AG09319 (cell line): ENCODE measurements at regions not wholly inside any gene's neighbourhood (a gene's known extent, or its start where the extent isn't known, plus 50 kb on each side); places are given as distances from the start of the nearest gene placed in this dataset.

Experiments used
- DNase-seq: peaks from one replicate; pipeline ENCODE4 v3.0.0-alpha.2; 2010; ENCODE audit warnings: low read depth; ENCODE audit errors: extremely low read depth
- TF ChIP-seq, protein P1 (sequence below): IDR thresholded peaks from 2 replicates; pipeline ENCODE4 v1.5.1; 2011; ENCODE audit warnings: low read depth, mild to moderate bottlenecking, inconsistent platforms, low read length, moderate library complexity

DNA sequence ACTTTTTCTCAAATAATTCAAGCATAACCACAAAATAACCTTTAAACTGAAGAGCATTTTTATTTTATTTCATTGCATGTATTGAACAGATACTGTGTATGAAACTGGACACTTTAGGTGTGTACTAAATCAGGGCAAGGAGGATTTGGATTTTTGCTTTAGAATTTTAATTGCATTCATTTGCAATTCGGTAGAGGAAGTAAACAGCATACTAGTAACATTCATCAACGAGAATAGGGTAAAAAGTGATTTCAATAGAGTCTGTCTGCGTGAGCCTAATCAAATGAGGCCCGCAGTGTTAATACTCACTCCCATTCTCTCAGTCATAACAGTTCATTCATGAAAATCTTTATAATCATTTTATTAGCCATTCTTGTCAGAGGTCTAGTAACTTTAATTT is 200.2 kb downstream of the SPRY2 start:
- DNase-seq = no peak

GRCh38 chr13:80139196-80139595 is 201.7 kb downstream of the SPRY2 start:
- TF ChIP-seq, protein P1, sequence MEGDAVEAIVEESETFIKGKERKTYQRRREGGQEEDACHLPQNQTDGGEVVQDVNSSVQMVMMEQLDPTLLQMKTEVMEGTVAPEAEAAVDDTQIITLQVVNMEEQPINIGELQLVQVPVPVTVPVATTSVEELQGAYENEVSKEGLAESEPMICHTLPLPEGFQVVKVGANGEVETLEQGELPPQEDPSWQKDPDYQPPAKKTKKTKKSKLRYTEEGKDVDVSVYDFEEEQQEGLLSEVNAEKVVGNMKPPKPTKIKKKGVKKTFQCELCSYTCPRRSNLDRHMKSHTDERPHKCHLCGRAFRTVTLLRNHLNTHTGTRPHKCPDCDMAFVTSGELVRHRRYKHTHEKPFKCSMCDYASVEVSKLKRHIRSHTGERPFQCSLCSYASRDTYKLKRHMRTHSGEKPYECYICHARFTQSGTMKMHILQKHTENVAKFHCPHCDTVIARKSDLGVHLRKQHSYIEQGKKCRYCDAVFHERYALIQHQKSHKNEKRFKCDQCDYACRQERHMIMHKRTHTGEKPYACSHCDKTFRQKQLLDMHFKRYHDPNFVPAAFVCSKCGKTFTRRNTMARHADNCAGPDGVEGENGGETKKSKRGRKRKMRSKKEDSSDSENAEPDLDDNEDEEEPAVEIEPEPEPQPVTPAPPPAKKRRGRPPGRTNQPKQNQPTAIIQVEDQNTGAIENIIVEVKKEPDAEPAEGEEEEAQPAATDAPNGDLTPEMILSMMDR = no peak
- DNase-seq = no peak

More for the DNA sequence above, 200.2 kb downstream of the SPRY2 start:
- TF ChIP-seq, protein P1 = no peak

DNA sequence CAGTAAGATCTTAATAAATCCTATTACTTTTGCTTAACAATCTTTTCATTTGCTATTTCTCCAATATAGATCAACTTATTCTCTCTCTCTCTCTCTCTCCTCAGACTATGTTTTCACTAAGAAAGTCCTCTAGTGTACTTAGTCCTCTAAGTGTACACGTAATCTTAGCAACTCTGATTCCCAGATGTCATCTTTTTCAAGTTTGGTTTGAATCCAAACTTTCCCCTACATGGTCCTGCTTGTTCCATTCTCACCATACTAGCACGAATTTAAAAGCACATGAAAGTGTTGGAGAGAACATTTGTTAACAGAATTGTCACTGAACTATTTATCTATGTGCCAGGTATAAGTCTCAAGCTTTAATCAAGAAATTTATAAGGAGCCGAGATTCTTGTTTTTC is 202.9 kb downstream of the SPRY2 start:
- DNase-seq = no peak
- TF ChIP-seq, protein P1 = no peak

- TF ChIP-seq, protein P1 = no peak
- no peak for DNase-seq
Observed at GRCh38 chr13:80134346-80134745, 206.6 kb downstream of the SPRY2 start.

DNA sequence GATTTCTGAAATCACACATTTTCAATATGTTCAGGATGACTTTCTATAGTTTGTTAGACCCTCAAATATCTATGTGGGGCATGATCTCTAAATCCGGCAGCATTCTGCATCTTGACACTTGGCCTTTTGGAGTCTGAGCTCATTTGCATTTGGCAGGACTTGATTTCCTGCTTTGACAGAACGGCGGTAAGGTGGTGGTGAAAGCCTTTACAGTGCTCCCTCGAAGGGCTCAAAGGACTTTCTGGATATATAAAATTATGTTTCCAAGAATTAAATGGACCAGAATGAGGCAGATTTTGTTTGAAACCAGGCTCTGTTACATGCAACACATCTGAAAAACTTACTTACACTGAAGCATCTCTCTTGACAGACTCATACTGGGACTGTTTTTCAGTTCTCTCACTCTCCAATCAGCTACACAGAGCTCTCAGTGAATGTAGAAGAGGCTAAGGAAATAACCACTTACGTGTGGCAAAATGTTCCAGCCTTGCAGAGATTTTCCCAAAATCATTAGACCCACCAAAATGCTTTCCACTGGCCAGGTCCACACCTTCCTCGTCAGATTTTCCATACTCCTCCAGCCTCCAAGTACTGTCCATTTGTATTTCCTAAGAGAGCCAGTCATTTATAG is 207.2 kb downstream of the SPRY2 start:
- TF ChIP-seq, protein P1 = no peak
- DNase-seq = no peak

GRCh38 chr13:80132741-80133601 is 208.0 kb downstream of the SPRY2 start:
- DNase-seq = no peak

GRCh38 chr13:80131204-80131603 is 209.7 kb downstream of the SPRY2 start:
- TF ChIP-seq, protein P1 = no peak
- DNase-seq = no peak

More at GRCh38 chr13:80132741-80133601, 208.0 kb downstream of the SPRY2 start:
- TF ChIP-seq, protein P1 = no peak
